ENCODE measurements at regions not wholly inside any gene's neighbourhood (a gene's known extent, or its start where the extent isn't known, plus 50 kb on each side); places are given as distances from the start of the nearest gene placed in this dataset.

DNA sequence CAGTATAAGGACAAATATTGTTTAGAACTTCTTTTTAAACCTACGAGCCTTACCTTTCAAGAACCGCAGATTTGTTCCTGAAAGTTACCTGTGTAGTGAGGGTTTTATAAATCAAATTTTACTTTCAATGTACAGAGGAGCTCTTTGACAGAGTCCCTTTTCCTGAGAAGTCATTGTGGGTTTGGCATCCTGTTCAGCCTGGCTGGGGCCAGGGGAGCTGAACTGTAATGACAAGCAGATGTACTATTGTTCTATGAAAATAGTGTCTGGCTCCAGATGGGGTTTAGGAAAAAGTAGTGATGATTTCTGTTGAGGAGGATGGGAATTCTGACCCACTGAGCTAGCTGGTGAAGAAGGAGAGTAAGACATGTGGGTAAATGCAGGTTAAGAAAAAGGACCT, 196.2 kb upstream of the PGRMC2 start:
- TF ChIP-seq, protein P1, sequence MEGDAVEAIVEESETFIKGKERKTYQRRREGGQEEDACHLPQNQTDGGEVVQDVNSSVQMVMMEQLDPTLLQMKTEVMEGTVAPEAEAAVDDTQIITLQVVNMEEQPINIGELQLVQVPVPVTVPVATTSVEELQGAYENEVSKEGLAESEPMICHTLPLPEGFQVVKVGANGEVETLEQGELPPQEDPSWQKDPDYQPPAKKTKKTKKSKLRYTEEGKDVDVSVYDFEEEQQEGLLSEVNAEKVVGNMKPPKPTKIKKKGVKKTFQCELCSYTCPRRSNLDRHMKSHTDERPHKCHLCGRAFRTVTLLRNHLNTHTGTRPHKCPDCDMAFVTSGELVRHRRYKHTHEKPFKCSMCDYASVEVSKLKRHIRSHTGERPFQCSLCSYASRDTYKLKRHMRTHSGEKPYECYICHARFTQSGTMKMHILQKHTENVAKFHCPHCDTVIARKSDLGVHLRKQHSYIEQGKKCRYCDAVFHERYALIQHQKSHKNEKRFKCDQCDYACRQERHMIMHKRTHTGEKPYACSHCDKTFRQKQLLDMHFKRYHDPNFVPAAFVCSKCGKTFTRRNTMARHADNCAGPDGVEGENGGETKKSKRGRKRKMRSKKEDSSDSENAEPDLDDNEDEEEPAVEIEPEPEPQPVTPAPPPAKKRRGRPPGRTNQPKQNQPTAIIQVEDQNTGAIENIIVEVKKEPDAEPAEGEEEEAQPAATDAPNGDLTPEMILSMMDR (IDR thresholded peaks at IDR 0.05), result no peak
- TF ChIP-seq EP300 (IDR thresholded peaks at IDR 0.05), result no peak
- TF ChIP-seq POLR2AphosphoS5 (IDR thresholded peaks at IDR 0.05), result no peak
- no peak for TF ChIP-seq POLR2A (IDR thresholded peaks at IDR 0.05)

Measured in upper lobe of left lung (tissue), 4 donors.